ENCODE measurements at regions not wholly inside any gene's neighbourhood (a gene's known extent, or its start where the extent isn't known, plus 50 kb on each side); places are given as distances from the start of the nearest gene placed in this dataset.

- TF ChIP-seq POLR2A (IDR thresholded peaks at IDR 0.05; ENCODE audit: low read depth, low read length) (no peak), POLR2AphosphoS5 (IDR thresholded peaks at IDR 0.05; ENCODE audit: low read depth, low read length) (no peak), SPI1 (IDR thresholded peaks at IDR 0.05; ENCODE audit: low read depth, low read length) (no peak), TAF1 (IDR thresholded peaks at IDR 0.05; ENCODE audit: low read depth, low read length) (no peak), POU2F2 (IDR thresholded peaks at IDR 0.05; ENCODE audit: low read depth, low read length) (no peak), PAX5 (IDR thresholded peaks at IDR 0.05; ENCODE audit: insufficient read depth, low read length, severe bottlenecking) (no peak)
These were observed 93.5 kb upstream of the PODXL start for GRCh38 chr7:131649879-131650278.
